ENCODE measurements at regions not wholly inside any gene's neighbourhood (a gene's known extent, or its start where the extent isn't known, plus 50 kb on each side); places are given as distances from the start of the nearest gene placed in this dataset.

DNA sequence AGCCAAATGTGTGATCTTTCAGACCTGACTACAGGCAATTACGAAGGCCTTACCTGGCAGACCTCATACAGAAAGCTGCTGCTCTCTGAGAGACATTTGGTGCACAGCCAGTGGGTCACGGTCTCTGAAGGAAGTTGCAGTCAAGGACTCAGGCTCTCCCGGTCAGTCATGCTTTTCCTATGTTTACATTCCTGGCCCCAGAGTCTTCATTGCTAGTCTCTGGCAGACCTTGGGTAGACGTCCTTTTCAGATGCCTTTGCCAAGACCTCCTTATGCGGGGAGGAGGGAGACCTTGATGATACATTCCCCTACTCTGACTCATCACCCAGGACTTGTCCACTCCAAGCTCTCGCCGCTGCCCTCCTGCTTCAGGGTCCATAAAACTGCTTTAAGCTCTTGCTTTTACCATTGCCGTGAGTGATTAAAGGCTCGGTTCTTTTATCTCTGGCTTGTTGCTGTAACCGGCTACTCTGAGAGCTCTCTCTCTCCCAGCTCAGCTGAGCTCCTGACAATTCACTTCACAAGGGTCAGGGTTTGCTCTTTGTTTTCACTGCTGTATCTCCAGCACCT lies 62.0 kb upstream of the SLC35F5 start:
- Histone ChIP-seq H3K9me3 (ENCODE audit: low read length) (no peaks in the 10 kb centered on the region), H3K27me3 (ENCODE audit: control insufficient read depth in 1 of 2, insufficient read depth in 2 of 2, low read length in 2 of 2) (no peaks in the 10 kb centered on the region; a peak in 2 of 5 replicates), H3K4me2 (ENCODE audit: low read depth, low read length) (peak overlapping the region; percentile 56), H2AFZ (ENCODE audit: low read length) (peak overlapping the region; percentile 0), H3K4me3 (replicated peaks in 1 of 3; ENCODE audit: insufficient read depth in 1 of 3, low read depth in 2 of 3, low read length in 3 of 3) (peak overlapping the region in 1 of 3 experiments; percentile 9; a peak in 1 of 6 replicates), H3K79me2 (ENCODE audit: insufficient read depth, low read length) (no peaks in the 10 kb centered on the region), H3K4me1 (ENCODE audit: insufficient read depth, low read length) (peaks cover 26% of the 10 kb centered on the region), H3K27ac (ENCODE audit: extremely low read length, insufficient read depth, low read length) (no peak overlapping the region), H3K36me3 (replicated peaks in 1 of 2; ENCODE audit: control insufficient read depth in 1 of 2, insufficient read depth in 2 of 2, low read length in 2 of 2) (no peaks in the 10 kb centered on the region), H4K20me1 (ENCODE audit: insufficient read depth, low read length) (no peaks in the 10 kb centered on the region), H3K9ac (ENCODE audit: insufficient read depth, low read depth, low read length) (no peak overlapping the region)
- 3% methylated on average over 10 of the region's 10 CpGs for WGBS (ENCODE audit: low lambda C conversion rate)
- BruUV-seq (replicated peaks), result no TSS peak
- intact Hi-C loops (cut with micrococcal nuclease; ENCODE audit: unreplicated experiment), result no loop called here
- FAIRE-seq, result peak; percentile 85
- CTCF ChIA-PET (ENCODE audit: low intra/inter-chr PET ratio, low total read pairs), result no interaction called here
- peak; percentile 89 for ATAC-seq
- DNase-seq (ENCODE audit: low spot score), result peak; percentile 77
- in situ Hi-C loops (cut with HindIII; ENCODE audit: extremely low pct_ligation_motif_present, low pct_unique_long_range_greater_than_20kb), result no loop called here
- POLR2A ChIA-PET, result interaction anchor here (0.9 to 2.3 kb wide), 5 partner anchors 12 to 84 kb away, joined by 3 to 14 read pairs (median 4); partner anchors contain the start of genes ACTR3 and SLC35F5
- TF ChIP-seq KDM2A (CRISPR knock-in tag; IDR thresholded peaks at IDR 0.05; ENCODE audit: borderline replicate concordance, low read depth) (0 out of 2 replicates have a peak, but pooled peaks have one; percentile 31), ZSCAN9 (CRISPR knock-in tag; IDR thresholded peaks at IDR 0.05; ENCODE audit: borderline replicate concordance) (0 out of 2 replicates have a peak, but pooled peaks have one; percentile 18), TCF7 (IDR thresholded peaks at IDR 0.05; ENCODE audit: low read depth) (peak; percentile 52; the same call in 1 of the 2 replicates), ZNF772 (CRISPR knock-in tag; IDR thresholded peaks at IDR 0.05) (no peak), JUND (CRISPR knock-in tag; IDR thresholded peaks at IDR 0.05) (peak; percentile 91), SALL1 (CRISPR knock-in tag; IDR thresholded peaks at IDR 0.05) (peak; percentile 47)
- TF ChIP-seq, protein P1, sequence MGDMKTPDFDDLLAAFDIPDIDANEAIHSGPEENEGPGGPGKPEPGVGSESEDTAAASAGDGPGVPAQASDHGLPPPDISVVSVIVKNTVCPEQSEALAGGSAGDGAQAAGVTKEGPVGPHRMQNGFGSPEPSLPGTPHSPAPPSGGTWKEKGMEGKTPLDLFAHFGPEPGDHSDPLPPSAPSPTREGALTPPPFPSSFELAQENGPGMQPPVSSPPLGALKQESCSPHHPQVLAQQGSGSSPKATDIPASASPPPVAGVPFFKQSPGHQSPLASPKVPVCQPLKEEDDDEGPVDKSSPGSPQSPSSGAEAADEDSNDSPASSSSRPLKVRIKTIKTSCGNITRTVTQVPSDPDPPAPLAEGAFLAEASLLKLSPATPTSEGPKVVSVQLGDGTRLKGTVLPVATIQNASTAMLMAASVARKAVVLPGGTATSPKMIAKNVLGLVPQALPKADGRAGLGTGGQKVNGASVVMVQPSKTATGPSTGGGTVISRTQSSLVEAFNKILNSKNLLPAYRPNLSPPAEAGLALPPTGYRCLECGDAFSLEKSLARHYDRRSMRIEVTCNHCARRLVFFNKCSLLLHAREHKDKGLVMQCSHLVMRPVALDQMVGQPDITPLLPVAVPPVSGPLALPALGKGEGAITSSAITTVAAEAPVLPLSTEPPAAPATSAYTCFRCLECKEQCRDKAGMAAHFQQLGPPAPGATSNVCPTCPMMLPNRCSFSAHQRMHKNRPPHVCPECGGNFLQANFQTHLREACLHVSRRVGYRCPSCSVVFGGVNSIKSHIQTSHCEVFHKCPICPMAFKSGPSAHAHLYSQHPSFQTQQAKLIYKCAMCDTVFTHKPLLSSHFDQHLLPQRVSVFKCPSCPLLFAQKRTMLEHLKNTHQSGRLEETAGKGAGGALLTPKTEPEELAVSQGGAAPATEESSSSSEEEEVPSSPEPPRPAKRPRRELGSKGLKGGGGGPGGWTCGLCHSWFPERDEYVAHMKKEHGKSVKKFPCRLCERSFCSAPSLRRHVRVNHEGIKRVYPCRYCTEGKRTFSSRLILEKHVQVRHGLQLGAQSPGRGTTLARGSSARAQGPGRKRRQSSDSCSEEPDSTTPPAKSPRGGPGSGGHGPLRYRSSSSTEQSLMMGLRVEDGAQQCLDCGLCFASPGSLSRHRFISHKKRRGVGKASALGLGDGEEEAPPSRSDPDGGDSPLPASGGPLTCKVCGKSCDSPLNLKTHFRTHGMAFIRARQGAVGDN (CRISPR knock-in tag; IDR thresholded peaks at IDR 0.05), result no peak
- TF ChIP-seq, protein P2, sequence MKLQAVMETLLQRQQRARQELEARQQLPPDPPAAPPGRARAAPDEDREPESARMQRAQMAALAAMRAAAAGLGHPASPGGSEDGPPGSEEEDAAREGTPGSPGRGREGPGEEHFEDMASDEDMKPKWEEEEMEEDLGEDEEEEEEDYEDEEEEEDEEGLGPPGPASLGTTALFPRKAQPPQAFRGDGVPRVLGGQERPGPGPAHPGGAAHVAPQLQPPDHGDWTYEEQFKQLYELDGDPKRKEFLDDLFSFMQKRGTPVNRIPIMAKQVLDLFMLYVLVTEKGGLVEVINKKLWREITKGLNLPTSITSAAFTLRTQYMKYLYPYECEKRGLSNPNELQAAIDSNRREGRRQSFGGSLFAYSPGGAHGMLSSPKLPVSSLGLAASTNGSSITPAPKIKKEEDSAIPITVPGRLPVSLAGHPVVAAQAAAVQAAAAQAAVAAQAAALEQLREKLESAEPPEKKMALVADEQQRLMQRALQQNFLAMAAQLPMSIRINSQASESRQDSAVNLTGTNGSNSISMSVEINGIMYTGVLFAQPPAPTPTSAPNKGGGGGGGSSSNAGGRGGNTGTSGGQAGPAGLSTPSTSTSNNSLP (IDR thresholded peaks at IDR 0.05; ENCODE audit: low read depth, low read length), result 0 out of 2 replicates have a peak, but pooled peaks have one; percentile 44
- TF ChIP-seq, protein P3, sequence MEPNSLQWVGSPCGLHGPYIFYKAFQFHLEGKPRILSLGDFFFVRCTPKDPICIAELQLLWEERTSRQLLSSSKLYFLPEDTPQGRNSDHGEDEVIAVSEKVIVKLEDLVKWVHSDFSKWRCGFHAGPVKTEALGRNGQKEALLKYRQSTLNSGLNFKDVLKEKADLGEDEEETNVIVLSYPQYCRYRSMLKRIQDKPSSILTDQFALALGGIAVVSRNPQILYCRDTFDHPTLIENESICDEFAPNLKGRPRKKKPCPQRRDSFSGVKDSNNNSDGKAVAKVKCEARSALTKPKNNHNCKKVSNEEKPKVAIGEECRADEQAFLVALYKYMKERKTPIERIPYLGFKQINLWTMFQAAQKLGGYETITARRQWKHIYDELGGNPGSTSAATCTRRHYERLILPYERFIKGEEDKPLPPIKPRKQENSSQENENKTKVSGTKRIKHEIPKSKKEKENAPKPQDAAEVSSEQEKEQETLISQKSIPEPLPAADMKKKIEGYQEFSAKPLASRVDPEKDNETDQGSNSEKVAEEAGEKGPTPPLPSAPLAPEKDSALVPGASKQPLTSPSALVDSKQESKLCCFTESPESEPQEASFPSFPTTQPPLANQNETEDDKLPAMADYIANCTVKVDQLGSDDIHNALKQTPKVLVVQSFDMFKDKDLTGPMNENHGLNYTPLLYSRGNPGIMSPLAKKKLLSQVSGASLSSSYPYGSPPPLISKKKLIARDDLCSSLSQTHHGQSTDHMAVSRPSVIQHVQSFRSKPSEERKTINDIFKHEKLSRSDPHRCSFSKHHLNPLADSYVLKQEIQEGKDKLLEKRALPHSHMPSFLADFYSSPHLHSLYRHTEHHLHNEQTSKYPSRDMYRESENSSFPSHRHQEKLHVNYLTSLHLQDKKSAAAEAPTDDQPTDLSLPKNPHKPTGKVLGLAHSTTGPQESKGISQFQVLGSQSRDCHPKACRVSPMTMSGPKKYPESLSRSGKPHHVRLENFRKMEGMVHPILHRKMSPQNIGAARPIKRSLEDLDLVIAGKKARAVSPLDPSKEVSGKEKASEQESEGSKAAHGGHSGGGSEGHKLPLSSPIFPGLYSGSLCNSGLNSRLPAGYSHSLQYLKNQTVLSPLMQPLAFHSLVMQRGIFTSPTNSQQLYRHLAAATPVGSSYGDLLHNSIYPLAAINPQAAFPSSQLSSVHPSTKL (CRISPR knock-in tag; IDR thresholded peaks at IDR 0.05), result peak; percentile 62
- TF ChIP-seq, protein P4, sequence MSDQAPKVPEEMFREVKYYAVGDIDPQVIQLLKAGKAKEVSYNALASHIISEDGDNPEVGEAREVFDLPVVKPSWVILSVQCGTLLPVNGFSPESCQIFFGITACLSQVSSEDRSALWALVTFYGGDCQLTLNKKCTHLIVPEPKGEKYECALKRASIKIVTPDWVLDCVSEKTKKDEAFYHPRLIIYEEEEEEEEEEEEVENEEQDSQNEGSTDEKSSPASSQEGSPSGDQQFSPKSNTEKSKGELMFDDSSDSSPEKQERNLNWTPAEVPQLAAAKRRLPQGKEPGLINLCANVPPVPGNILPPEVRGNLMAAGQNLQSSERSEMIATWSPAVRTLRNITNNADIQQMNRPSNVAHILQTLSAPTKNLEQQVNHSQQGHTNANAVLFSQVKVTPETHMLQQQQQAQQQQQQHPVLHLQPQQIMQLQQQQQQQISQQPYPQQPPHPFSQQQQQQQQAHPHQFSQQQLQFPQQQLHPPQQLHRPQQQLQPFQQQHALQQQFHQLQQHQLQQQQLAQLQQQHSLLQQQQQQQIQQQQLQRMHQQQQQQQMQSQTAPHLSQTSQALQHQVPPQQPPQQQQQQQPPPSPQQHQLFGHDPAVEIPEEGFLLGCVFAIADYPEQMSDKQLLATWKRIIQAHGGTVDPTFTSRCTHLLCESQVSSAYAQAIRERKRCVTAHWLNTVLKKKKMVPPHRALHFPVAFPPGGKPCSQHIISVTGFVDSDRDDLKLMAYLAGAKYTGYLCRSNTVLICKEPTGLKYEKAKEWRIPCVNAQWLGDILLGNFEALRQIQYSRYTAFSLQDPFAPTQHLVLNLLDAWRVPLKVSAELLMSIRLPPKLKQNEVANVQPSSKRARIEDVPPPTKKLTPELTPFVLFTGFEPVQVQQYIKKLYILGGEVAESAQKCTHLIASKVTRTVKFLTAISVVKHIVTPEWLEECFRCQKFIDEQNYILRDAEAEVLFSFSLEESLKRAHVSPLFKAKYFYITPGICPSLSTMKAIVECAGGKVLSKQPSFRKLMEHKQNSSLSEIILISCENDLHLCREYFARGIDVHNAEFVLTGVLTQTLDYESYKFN (CRISPR knock-in tag; conservative IDR thresholded peaks at IDR 0.05), result peak; percentile 37; the same call in 1 of the 2 replicates
